Type B pancreatic cell (in vitro differentiated cells): ENCODE measurements at regions not wholly inside any gene's neighbourhood (a gene's known extent, or its start where the extent isn't known, plus 50 kb on each side); places are given as distances from the start of the nearest gene placed in this dataset.
A peak's percentile ranks its signal among the peaks of the same experiment; 100 is the strongest.
"Not testable (repeated sequence)": the region's sequence is repeated elsewhere in the genome, so short reads cannot be mapped to it uniquely, and the experiment has no call there.

ENCODE experiments used
- DNase-seq: peaks from one replicate; pipeline ENCODE4 v3.0.0; 2021; ENCODE audit warnings: mixed read lengths; ENCODE audit not compliant: unreplicated experiment; ENCODE audit errors: extremely low spot score
- H3K27ac Mint-ChIP-seq: 2 replicates; pipeline ENCODE4 v1.8.0; 2021; ENCODE audit warnings: mild to moderate bottlenecking, mixed read lengths
- H3K27me3 Mint-ChIP-seq: 2 replicates; pipeline ENCODE4 v1.8.0; 2021; ENCODE audit warnings: mixed read lengths
- H3K36me3 Mint-ChIP-seq: 2 replicates; pipeline ENCODE4 v1.8.0; 2021; ENCODE audit warnings: mixed read lengths
- H3K4me1 Mint-ChIP-seq: one replicate; pipeline ENCODE4 v1.8.0; 2021; ENCODE audit warnings: mixed read lengths; ENCODE audit not compliant: unreplicated experiment
- H3K4me3 Mint-ChIP-seq: 2 replicates; pipeline ENCODE4 v1.8.0; 2021; ENCODE audit warnings: mild to moderate bottlenecking, mixed read lengths
- H3K9me3 Mint-ChIP-seq: 2 replicates; pipeline ENCODE4 v1.8.0; 2021; ENCODE audit warnings: mixed read lengths
- TF ChIP-seq, protein P1 (sequence below): fragments of 200-600 bp; sonication (generic); conservative IDR thresholded peaks from 2 replicates; pipeline ENCODE4 v1.5.0; 2021; ENCODE audit warnings: antibody characterized with exemption, mild to moderate bottlenecking

DNA sequence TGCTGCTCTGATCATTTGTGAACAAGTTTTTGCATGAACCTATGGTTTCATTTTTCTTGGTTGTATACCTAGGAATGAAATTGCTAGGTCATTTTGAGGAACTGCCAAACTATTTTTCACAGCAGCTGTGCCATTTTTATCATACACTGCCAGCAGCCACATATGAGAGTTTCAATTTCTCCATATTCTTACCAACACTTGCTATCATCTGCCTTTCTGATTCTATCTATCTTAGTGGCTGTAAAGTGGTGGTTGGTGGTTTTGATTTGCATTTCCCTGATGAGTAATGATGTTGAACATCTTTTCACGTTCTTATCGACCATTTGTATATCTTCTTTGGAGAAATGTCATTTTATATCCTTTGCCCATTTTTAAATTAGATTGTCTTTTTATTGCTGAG is 146.1 kb downstream of the C12orf75 start:
- Mint-ChIP-seq H3K9me3 (no peaks in the 10 kb centered on the region), H3K36me3 (no peaks in the 10 kb centered on the region), H3K27me3 (peaks cover 7% of the 10 kb centered on the region), H3K4me1 (peaks cover 13% of the 10 kb centered on the region), H3K27ac (no peak overlapping the region), H3K4me3 (no peak overlapping the region)
- DNase-seq: no peak
- TF ChIP-seq, protein P1, sequence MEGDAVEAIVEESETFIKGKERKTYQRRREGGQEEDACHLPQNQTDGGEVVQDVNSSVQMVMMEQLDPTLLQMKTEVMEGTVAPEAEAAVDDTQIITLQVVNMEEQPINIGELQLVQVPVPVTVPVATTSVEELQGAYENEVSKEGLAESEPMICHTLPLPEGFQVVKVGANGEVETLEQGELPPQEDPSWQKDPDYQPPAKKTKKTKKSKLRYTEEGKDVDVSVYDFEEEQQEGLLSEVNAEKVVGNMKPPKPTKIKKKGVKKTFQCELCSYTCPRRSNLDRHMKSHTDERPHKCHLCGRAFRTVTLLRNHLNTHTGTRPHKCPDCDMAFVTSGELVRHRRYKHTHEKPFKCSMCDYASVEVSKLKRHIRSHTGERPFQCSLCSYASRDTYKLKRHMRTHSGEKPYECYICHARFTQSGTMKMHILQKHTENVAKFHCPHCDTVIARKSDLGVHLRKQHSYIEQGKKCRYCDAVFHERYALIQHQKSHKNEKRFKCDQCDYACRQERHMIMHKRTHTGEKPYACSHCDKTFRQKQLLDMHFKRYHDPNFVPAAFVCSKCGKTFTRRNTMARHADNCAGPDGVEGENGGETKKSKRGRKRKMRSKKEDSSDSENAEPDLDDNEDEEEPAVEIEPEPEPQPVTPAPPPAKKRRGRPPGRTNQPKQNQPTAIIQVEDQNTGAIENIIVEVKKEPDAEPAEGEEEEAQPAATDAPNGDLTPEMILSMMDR: no peak

DNA sequence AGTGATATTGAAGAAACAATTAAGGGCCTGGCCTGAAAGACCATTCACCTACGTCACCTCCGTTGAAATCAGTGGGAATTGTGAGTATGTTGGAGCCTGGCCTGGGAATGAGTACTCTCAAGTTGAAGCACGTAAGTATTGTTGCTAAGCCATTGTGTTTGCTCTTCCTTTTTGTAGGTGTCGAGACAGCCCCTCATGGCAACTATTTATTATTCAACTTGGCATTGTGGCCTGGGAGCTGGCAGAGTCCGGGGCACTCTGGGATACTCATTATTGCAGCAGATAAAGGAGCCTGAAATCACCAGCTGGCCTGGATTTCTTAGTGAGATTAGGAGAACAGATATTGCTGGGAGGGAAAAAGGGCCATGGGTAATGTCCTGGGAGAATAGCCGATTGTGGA is 147.4 kb downstream of the C12orf75 start:
- no peaks in the 10 kb centered on the region for H3K9me3 Mint-ChIP-seq
- DNase-seq: no peak
- no peak overlapping the region for H3K27ac Mint-ChIP-seq
- H3K4me1 Mint-ChIP-seq: peaks cover 13% of the 10 kb centered on the region
- TF ChIP-seq, protein P1: no peak
- H3K27me3 Mint-ChIP-seq: peaks cover 7% of the 10 kb centered on the region
- no peaks in the 10 kb centered on the region for H3K36me3 Mint-ChIP-seq
- H3K4me3 Mint-ChIP-seq: no peak overlapping the region

DNA sequence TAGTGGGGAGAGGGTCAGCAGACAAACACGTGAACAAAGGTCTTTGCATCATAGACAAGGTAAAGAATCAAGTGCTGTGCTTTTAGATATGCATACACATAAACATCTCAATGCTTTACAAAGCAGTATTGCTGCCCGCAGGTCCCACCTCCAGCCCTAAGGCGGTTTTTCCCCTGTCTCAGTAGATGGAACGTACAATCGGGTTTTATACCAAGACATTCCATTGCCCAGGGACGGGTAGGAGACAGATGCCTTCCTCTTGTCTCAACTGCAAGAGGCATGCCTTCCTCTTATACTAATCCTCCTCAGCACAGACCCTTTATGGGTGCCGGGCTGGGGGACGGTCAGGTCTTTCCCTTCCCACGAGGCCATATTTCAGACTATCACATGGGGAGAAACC is 148.3 kb downstream of the C12orf75 start:
- DNase-seq, H3K4me3 Mint-ChIP-seq: not testable (repeated sequence)
- peaks cover 13% of the 10 kb centered on the region for H3K4me1 Mint-ChIP-seq

DNA sequence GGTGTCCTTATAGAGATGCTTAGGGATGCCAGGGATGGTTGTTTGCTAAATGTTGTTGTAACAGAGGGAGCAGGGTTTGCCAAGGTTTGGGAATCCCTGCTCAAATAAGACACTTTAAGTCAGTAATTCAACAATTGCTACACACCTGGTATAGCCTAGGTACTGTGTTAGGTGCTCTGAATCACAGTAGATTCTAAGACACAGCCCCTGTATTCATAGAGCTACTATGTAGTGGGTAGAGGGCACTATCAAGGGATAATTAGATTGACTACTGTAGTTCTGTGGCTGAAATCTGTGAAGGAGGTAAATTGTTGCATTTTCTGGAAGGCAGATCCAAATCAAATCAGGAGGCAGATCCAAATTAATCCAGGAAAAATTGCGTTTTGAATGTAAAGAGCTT is 149.2 kb downstream of the C12orf75 start:
- Mint-ChIP-seq H3K27me3 (peaks cover 4% of the 10 kb centered on the region), H3K4me1 (peaks cover 13% of the 10 kb centered on the region), H3K4me3 (no peak overlapping the region)

More for the DNA sequence above, 148.3 kb downstream of the C12orf75 start:
- H3K27me3 Mint-ChIP-seq, H3K9me3 Mint-ChIP-seq, H3K27ac Mint-ChIP-seq, H3K36me3 Mint-ChIP-seq: not testable (repeated sequence)

DNA sequence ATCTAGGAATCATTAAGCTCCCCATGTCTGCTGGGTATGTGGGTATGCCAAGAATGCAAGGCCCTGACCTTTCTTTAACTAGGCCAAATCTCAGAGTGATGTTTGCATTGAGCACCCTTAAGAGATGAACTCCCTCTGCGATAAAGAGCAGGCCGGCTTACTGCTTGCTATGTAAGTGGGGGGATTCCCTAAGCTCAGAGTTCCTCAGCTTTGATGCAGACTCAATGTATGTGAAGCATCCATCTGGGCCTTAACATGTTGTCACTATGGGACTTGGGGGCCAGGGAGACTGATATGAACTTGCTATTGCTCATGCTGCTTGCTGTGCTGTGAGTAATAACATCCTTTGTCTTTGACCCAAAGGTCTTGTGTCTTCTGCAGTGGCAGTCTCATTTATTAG is 149.7 kb downstream of the C12orf75 start:
- Mint-ChIP-seq H3K27ac (peak overlapping the region; percentile 23), H3K27me3 (peaks cover 4% of the 10 kb centered on the region), H3K4me3 (no peak overlapping the region), H3K36me3 (no peaks in the 10 kb centered on the region), H3K9me3 (no peaks in the 10 kb centered on the region), H3K4me1 (peaks cover 13% of the 10 kb centered on the region)
- TF ChIP-seq, protein P1: no peak
- no peak for DNase-seq

More for the DNA sequence above, 149.2 kb downstream of the C12orf75 start:
- H3K36me3 Mint-ChIP-seq: no peaks in the 10 kb centered on the region
- peak overlapping the region; percentile 23 for H3K27ac Mint-ChIP-seq
- no peak for DNase-seq
- no peaks in the 10 kb centered on the region for H3K9me3 Mint-ChIP-seq
- TF ChIP-seq, protein P1: no peak

DNA sequence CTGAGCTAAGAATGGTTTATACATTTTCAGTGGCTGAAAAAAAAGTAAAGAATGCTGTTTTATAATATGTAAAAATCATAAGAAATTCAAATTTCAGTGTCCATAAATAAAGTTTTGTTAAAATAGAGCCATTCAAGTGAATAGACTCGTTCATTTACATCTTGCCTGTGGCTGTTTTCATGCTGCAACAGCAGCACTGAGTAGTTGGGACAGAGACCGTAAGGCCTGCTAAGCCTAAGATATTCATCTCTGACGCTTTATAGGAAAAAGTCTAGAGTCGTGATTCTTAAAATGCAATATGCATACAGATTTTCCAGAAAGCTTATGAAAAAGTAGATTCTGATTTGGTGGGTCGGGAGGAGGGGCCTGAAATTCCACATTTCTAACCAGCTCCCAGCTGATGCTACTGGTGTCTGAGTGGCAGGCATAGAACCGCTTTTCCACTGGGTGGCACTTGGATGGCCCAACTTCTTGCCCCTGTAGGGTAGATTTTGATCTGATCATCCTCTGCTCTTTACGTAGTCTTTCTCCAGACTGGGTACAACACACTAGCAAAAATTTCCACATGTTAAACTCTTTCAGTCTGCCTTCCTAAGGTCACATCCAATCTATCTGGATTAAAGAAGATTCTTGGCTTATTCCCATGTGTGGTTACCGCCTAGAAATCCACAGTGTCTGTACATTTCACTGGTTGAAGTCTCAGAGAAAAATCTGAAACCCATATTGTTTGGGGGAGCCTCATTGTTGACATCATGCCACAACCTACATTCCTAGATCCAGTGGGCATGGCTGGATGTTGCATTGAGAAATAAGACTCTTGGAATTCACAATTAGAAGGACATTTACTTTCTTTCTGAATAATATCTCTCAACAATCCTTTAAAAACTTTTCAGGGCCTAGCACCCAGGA is 151.2 kb downstream of the C12orf75 start:
- Mint-ChIP-seq H3K4me1 (peaks cover 13% of the 10 kb centered on the region), H3K9me3 (no peaks in the 10 kb centered on the region), H3K36me3 (no peaks in the 10 kb centered on the region), H3K27me3 (no peaks in the 10 kb centered on the region), H3K4me3 (no peak overlapping the region), H3K27ac (no peak overlapping the region)
- TF ChIP-seq, protein P1: no peak
- no peak for DNase-seq
